IMR-90 (cell line): ENCODE measurements at regions not wholly inside any gene's neighbourhood (a gene's known extent, or its start where the extent isn't known, plus 50 kb on each side); places are given as distances from the start of the nearest gene placed in this dataset.

ENCODE experiments used
- ATAC-seq: fragments of 200-7000 bp; cut with Tn5 transposase; 2 replicates; pipeline ENCODE4 v1.9.1; 2020; ENCODE audit warnings: low read depth, mild to moderate bottlenecking, moderate library complexity
- BruUV-seq: library from RNA; stranded (reverse); fragments of 400-500 nt; replicated peaks from 2 replicates; lab custom pipeline; 2021; lab: Mats Ljungman, UMichigan
- CTCF ChIA-PET: fragments of 300-600 bp; formaldehyde crosslinking; extraction: SDS; loops from one replicate; lab custom pipeline; 2021; ENCODE audit warnings: antibody characterized with exemption; lab: Yijun Ruan, JAX
- POLR2A ChIA-PET: fragments of 300-600 bp; sonication (Branson Sonifier 250); formaldehyde crosslinking; loops from one replicate; lab custom pipeline; 2022; ENCODE audit warnings: antibody characterized with exemption; ENCODE audit not compliant: unreplicated experiment; lab: Charles Lee
- DNase-seq: peaks from one replicate; pipeline ENCODE4 v3.0.0; 2013
- H2AFZ ChIP-seq: replicated peaks from 2 replicates; pipeline ENCODE3; 2013; ENCODE audit warnings: low read length, mild to moderate bottlenecking; ENCODE audit not compliant: poor library complexity
- H2AK5ac ChIP-seq: 2 replicates; pipeline ENCODE4 v1.6.1; 2013; ENCODE audit warnings: low read depth, low read length, inconsistent platforms
- H2AK9ac ChIP-seq: replicated peaks from 2 replicates; pipeline ENCODE3; 2013; ENCODE audit warnings: mild to moderate bottlenecking, low read depth, low read length, moderate library complexity; ENCODE audit not compliant: poor library complexity
- H2BK120ac ChIP-seq: 2 replicates; pipeline ENCODE4 v1.6.1; 2013; ENCODE audit warnings: low read depth, low read length, inconsistent platforms
- H2BK15ac ChIP-seq: 3 replicates; pipeline ENCODE4 v1.6.1; 2013; ENCODE audit warnings: low read depth, low read length, inconsistent platforms
- H2BK20ac ChIP-seq: 2 replicates; pipeline ENCODE4 v1.6.1; 2013; ENCODE audit warnings: low read depth, mild to moderate bottlenecking, inconsistent platforms, low read length, moderate library complexity
- H2BK5ac ChIP-seq: 2 replicates; pipeline ENCODE4 v1.6.1; 2013; ENCODE audit warnings: mild to moderate bottlenecking, low read depth, low read length, inconsistent platforms; ENCODE audit not compliant: poor library complexity, severe bottlenecking
- H3K14ac ChIP-seq: replicated peaks from 2 replicates; pipeline ENCODE4 v1.6.1; 2013; ENCODE audit warnings: low read depth, low read length, inconsistent platforms
- H3K18ac ChIP-seq: 2 replicates; pipeline ENCODE4 v1.6.1; 2013; ENCODE audit warnings: low read depth, low read length, control low read depth
- H3K23ac ChIP-seq: 2 replicates; pipeline ENCODE4 v1.6.1; 2013; ENCODE audit warnings: low read depth, low read length, inconsistent platforms
- H3K27ac ChIP-seq: 2 replicates; pipeline ENCODE4 v1.5.1; 2013; ENCODE audit warnings: mild to moderate bottlenecking, control low read depth, low read length; ENCODE audit not compliant: insufficient read depth
- H3K27me3 ChIP-seq: 2 replicates; pipeline ENCODE4 v1.6.1; 2013; ENCODE audit warnings: low read length; ENCODE audit not compliant: control insufficient read depth, insufficient read depth
- H3K36me3 ChIP-seq: 2 replicates; pipeline ENCODE4 v1.6.1; 2013; ENCODE audit warnings: low read length, mixed read lengths; ENCODE audit not compliant: control insufficient read depth, insufficient read depth
- H3K4ac ChIP-seq: 2 replicates; pipeline ENCODE4 v1.6.1; 2013; ENCODE audit warnings: low read depth, low read length, inconsistent platforms
- H3K4me1 ChIP-seq: 2 replicates; pipeline ENCODE4 v1.6.1; 2013; ENCODE audit warnings: low read length, mixed read lengths; ENCODE audit not compliant: control insufficient read depth, insufficient read depth
- H3K4me2 ChIP-seq: 2 replicates; pipeline ENCODE4 v1.6.1; 2013; ENCODE audit warnings: low read depth, mild to moderate bottlenecking, control low read depth, low read length, moderate library complexity
- H3K4me3 ChIP-seq: 2 replicates; pipeline ENCODE4 v1.5.1; 2013; ENCODE audit warnings: low read depth, mild to moderate bottlenecking, control low read depth, low read length, moderate library complexity; ENCODE audit not compliant: insufficient read depth
- H3K56ac ChIP-seq: 2 replicates; pipeline ENCODE4 v1.6.1; 2013; ENCODE audit warnings: low read length, inconsistent platforms; ENCODE audit not compliant: insufficient read depth; ENCODE audit errors: extremely low read depth
- H3K79me1 ChIP-seq, 2 experiments: 2 replicates each; pipeline ENCODE4 v1.6.1; 2013; ENCODE audit warnings: low read length in 2 of 2, inconsistent platforms in 1 of 2, low read depth in 1 of 2
- H3K9ac ChIP-seq: 2 replicates; pipeline ENCODE4 v1.6.1; 2013; ENCODE audit warnings: low read depth, low read length, control low read depth
- H3K9me1 ChIP-seq: 2 replicates; pipeline ENCODE4 v1.6.1; 2013; ENCODE audit warnings: low read length, inconsistent platforms; ENCODE audit not compliant: insufficient read depth
- H3K9me3 ChIP-seq: 2 replicates; pipeline ENCODE4 v1.6.1; 2013; ENCODE audit warnings: low read length; ENCODE audit not compliant: control insufficient read depth, insufficient read depth
- H4K20me1 ChIP-seq: 2 replicates; pipeline ENCODE4 v1.6.1; 2013; ENCODE audit warnings: low read length, inconsistent platforms; ENCODE audit not compliant: insufficient read depth
- H4K5ac ChIP-seq: 2 replicates; pipeline ENCODE4 v1.6.1; 2013; ENCODE audit warnings: mild to moderate bottlenecking, low read depth, low read length, control low read depth
- H4K8ac ChIP-seq, 2 experiments: 2 replicates each; pipeline ENCODE4 v1.6.1; 2013; ENCODE audit warnings: low read depth in 2 of 2, low read length in 2 of 2, control low read depth in 1 of 2, inconsistent platforms in 1 of 2
- H4K91ac ChIP-seq: 2 replicates; pipeline ENCODE4 v1.6.1; 2013; ENCODE audit warnings: low read depth, low read length, inconsistent platforms; ENCODE audit not compliant: insufficient read depth
- BHLHE40 ChIP-seq: fragments of 150-350 bp; IDR thresholded peaks from 2 replicates; pipeline ENCODE4 v1.6.1; 2016; ENCODE audit warnings: mild to moderate bottlenecking, low read depth, low read length
- USF2 ChIP-seq: fragments of 150-350 bp; IDR thresholded peaks from 2 replicates; pipeline ENCODE4 v1.6.1; 2017; ENCODE audit warnings: mild to moderate bottlenecking, antibody characterized with exemption, low read length, low read depth
- WGBS, 2 experiments: methylation state at CpG; one replicate each; pipeline versions ENCODE4 v1.1.5 to v1.1.7; 2013; ENCODE audit warnings: missing lambda C conversion rate in 2 of 2; ENCODE audit not compliant: insufficient read length in 1 of 2; ENCODE audit errors: extremely low coverage in 2 of 2; 5-methylcytosine and 5-hydroxymethylcytosine counted together
- dilution Hi-C: fragments of 300-500 bp; cut with HindIII; formaldehyde crosslinking; loops from one replicate; pipeline ENCODE4 v1.14.3; 2018; ENCODE audit warnings: low sequenced_read_pairs; ENCODE audit not compliant: unreplicated experiment
- in situ Hi-C: fragments of 300-500 bp; cut with MboI; formaldehyde crosslinking; loops from 3 replicates; pipeline ENCODE4 v1.14.3; 2019; ENCODE audit warnings: low sequenced_read_pairs, inconsistent platforms, mixed read lengths
- intact Hi-C: fragments of 100-400 bp; cut with micrococcal nuclease; formaldehyde crosslinking; loops from 2 replicates; pipeline ENCODE4 v1.10.0; 2022

GRCh38 chr3:70518356-70518755, 205.9 kb upstream of the MDFIC2 start:
- Histone ChIP-seq H3K79me1 (no peaks in the 10 kb centered on the region), H2AK9ac (no peak overlapping the region), H2BK15ac (no peak overlapping the region), H3K18ac (no peak overlapping the region), H3K56ac (no peak overlapping the region), H3K9ac (no peak overlapping the region), H2BK5ac (no peak overlapping the region), H2BK20ac (no peak overlapping the region), H3K9me1 (no peaks in the 10 kb centered on the region), H3K4me2 (no peak overlapping the region), H3K9me3 (no peaks in the 10 kb centered on the region), H3K27ac (no peak overlapping the region), H4K91ac (no peak overlapping the region), H4K8ac (no peak overlapping the region), H3K27me3 (peaks cover 16% of the 10 kb centered on the region), H4K5ac (no peak overlapping the region), H3K4me3 (no peak overlapping the region), H3K23ac (no peak overlapping the region), H2BK120ac (no peak overlapping the region), H4K20me1 (no peaks in the 10 kb centered on the region), H3K36me3 (no peaks in the 10 kb centered on the region), H3K4me1 (no peaks in the 10 kb centered on the region), H3K4ac (no peak overlapping the region), H2AK5ac (no peak overlapping the region), H2AFZ (no peak overlapping the region), H3K14ac (no peak overlapping the region)
- POLR2A ChIA-PET, result no interaction called here
- intact Hi-C loops (loop anchor here (10.0 kb wide), 1 partner anchor 444 kb away; no protein-coding TSS in a partner anchor), in situ Hi-C loops (no loop called here), dilution Hi-C loops (no loop called here)
- CTCF ChIA-PET, result no interaction called here
- no peak for TF ChIP-seq USF2
- TF ChIP-seq BHLHE40, result no peak
- no peak for ATAC-seq
- no CpG with 5 or more reads among the region's 5 CpGs for WGBS, 2 experiments
- no peak for DNase-seq
- no TSS peak for BruUV-seq
